Medulla oblongata (tissue), 1 donor: ENCODE measurements at regions not wholly inside any gene's neighbourhood (a gene's known extent, or its start where the extent isn't known, plus 50 kb on each side); places are given as distances from the start of the nearest gene placed in this dataset.

Experiments used
- DNase-seq: peaks from one replicate; pipeline ENCODE4 v3.0.0-alpha.2; 2015; ENCODE audit errors: extremely low spot score

- no peak for DNase-seq
Measured at GRCh38 chr4:100736641-100737451, 219.0 kb upstream of the EMCN start.

- DNase-seq = no peak
Measured at GRCh38 chr4:100728861-100729260, 211.0 kb upstream of the EMCN start.

- no peak for DNase-seq
Measured at GRCh38 chr4:100722866-100723459, 205.1 kb upstream of the EMCN start.

- no peak for DNase-seq
Measured at GRCh38 chr4:100722133-100722532, 204.3 kb upstream of the EMCN start.

GRCh38 chr4:100721490-100721889, 203.7 kb upstream of the EMCN start:
- DNase-seq = no peak

- no peak for DNase-seq
Measured at GRCh38 chr4:100721077-100721476, 203.3 kb upstream of the EMCN start.

- no peak for DNase-seq
Measured at GRCh38 chr4:100716416-100716815, 198.6 kb upstream of the EMCN start.

GRCh38 chr4:100708776-100709175, 191.0 kb upstream of the EMCN start:
- no peak for DNase-seq

- DNase-seq = no peak
Measured at GRCh38 chr4:100707786-100708185, 190.0 kb upstream of the EMCN start.

GRCh38 chr4:100696531-100696930, 178.7 kb upstream of the EMCN start:
- DNase-seq = no peak

GRCh38 chr4:100695871-100696270, 178.0 kb upstream of the EMCN start:
- no peak for DNase-seq

- DNase-seq = no peak
Measured at GRCh38 chr4:100695039-100695654, 177.3 kb upstream of the EMCN start.

GRCh38 chr4:100694467-100694866, 176.6 kb upstream of the EMCN start:
- no peak for DNase-seq

- DNase-seq = no peak
Measured at GRCh38 chr4:100690812-100691211, 173.0 kb upstream of the EMCN start.

- DNase-seq = no peak
Measured at GRCh38 chr4:100688368-100688767, 170.5 kb upstream of the EMCN start.

GRCh38 chr4:100682477-100683218, 164.8 kb upstream of the EMCN start:
- no peak for DNase-seq

GRCh38 chr4:100681289-100681688, 163.5 kb upstream of the EMCN start:
- DNase-seq = no peak

GRCh38 chr4:100679926-100680325, 162.1 kb upstream of the EMCN start:
- no peak for DNase-seq

GRCh38 chr4:100674976-100675375, 157.2 kb upstream of the EMCN start:
- no peak for DNase-seq

GRCh38 chr4:100657187-100657586, 139.4 kb upstream of the EMCN start:
- no peak for DNase-seq

- DNase-seq = no peak
Measured at GRCh38 chr4:100651499-100652175, 133.8 kb upstream of the EMCN start.

- no peak for DNase-seq
Measured at GRCh38 chr4:100649417-100649816, 131.6 kb upstream of the EMCN start.
